ENCODE measurements at regions not wholly inside any gene's neighbourhood (a gene's known extent, or its start where the extent isn't known, plus 50 kb on each side); places are given as distances from the start of the nearest gene placed in this dataset.

GRCh38 chr2:238570926-238571325 lies 144.2 kb downstream of the ASB1 start:
- ChIA-PET POLR2A (no interaction called here), CTCF (interaction anchor here (0.6 to 2.2 kb wide), 3 partner anchors 15 to 672 kb away, joined by 4 to 7 read pairs (median 4); no protein-coding TSS in a partner anchor)
- Histone ChIP-seq H3K4me2 (no peak overlapping the region), H3K4me1 (peaks cover 12% of the 10 kb centered on the region), H3K27ac (0 out of 6 replicates have a peak overlapping the region, but pooled peaks of 1 of the 2 experiments have one; percentile 16), H3K4me3 (no peak overlapping the region), H3K9me3 (no peaks in the 10 kb centered on the region; the same call in 2 of the 3 replicates)
- WGBS (ENCODE audit: missing lambda C conversion rate) = 88% methylated on average over 17 of the region's 17 CpGs
- no peak for FAIRE-seq
- DNase-seq (ENCODE audit: low read depth in 1 of 2, low spot score in 1 of 2) = no peak
- TF ChIP-seq PBX3 (IDR thresholded peaks at IDR 0.05) (no peak), RNF2 (IDR thresholded peaks at IDR 0.05; ENCODE audit: borderline replicate concordance, low read depth) (no peak), MAZ (IDR thresholded peaks at IDR 0.05; ENCODE audit: borderline replicate concordance, low read depth, low read length) (no peak), EP300 (IDR thresholded peaks at IDR 0.05) (no peak), FOXS1 (CRISPR knock-in tag; IDR thresholded peaks at IDR 0.05) (no peak), CBX8 (IDR thresholded peaks at IDR 0.05) (no peak), PHF8 (IDR thresholded peaks at IDR 0.05; ENCODE audit: borderline replicate concordance, low read depth) (no peak), NPAS2 (CRISPR knock-in tag; IDR thresholded peaks at IDR 0.05; ENCODE audit: borderline replicate concordance) (no peak), BCL3 (IDR thresholded peaks at IDR 0.05) (no peak), ZSCAN20 (CRISPR knock-in tag; IDR thresholded peaks at IDR 0.05) (no peak), CBX2 (IDR thresholded peaks at IDR 0.05; ENCODE audit: borderline replicate concordance, low read depth) (no peak), HOXA7 (CRISPR knock-in tag; IDR thresholded peaks at IDR 0.05) (no peak), EHF (CRISPR knock-in tag; IDR thresholded peaks at IDR 0.05) (no peak), TP53 (CRISPR knock-in tag; IDR thresholded peaks at IDR 0.05) (no peak), ZNF302 (CRISPR knock-in tag; IDR thresholded peaks at IDR 0.05) (no peak), RFX5 (IDR thresholded peaks at IDR 0.05) (no peak)
- ATAC-seq = no peak

GRCh38 chr2:238571661-238572372 lies 145.1 kb downstream of the ASB1 start:
- no peak overlapping the region for H3K27ac ChIP-seq
- H3K4me1 ChIP-seq = peaks cover 10% of the 10 kb centered on the region
- no peak for TF ChIP-seq EHF (CRISPR knock-in tag; IDR thresholded peaks at IDR 0.05)
- no peak for TF ChIP-seq HOXB5 (CRISPR knock-in tag; IDR thresholded peaks at IDR 0.05)
- TF ChIP-seq MYC (IDR thresholded peaks at IDR 0.05; ENCODE audit: borderline replicate concordance, low read length) = no peak
- no peak for TF ChIP-seq ZC3H11A (IDR thresholded peaks at IDR 0.05)
- TF ChIP-seq HMGXB4 (CRISPR knock-in tag; IDR thresholded peaks at IDR 0.05; ENCODE audit: borderline replicate concordance) = no peak
- no peak for TF ChIP-seq CBX2 (IDR thresholded peaks at IDR 0.05; ENCODE audit: borderline replicate concordance, low read depth)
- no peak for TF ChIP-seq RFX5 (IDR thresholded peaks at IDR 0.05)
- TF ChIP-seq REST (IDR thresholded peaks at IDR 0.05) = no peak
- peaks cover 4% of the 10 kb centered on the region; the same call in 1 of the 3 replicates for H3K9me3 ChIP-seq
- POLR2A ChIA-PET = no interaction called here
- DNase-seq (ENCODE audit: low read depth in 1 of 2, low spot score in 1 of 2) (no peak), ATAC-seq (no peak), FAIRE-seq (no peak)
- H3K4me3 ChIP-seq = no peak overlapping the region
- no peak overlapping the region for H3K4me2 ChIP-seq
- CTCF ChIA-PET = interaction anchor here (0.9 to 2.2 kb wide), 5 partner anchors 16 to 214 kb away, joined by 3 to 7 read pairs (median 3); no protein-coding TSS in a partner anchor
- WGBS (ENCODE audit: missing lambda C conversion rate) = 86% methylated on average over 10 of the region's 14 CpGs

Measured in A549 (cell line).